CD4-positive, alpha-beta T cell treated with Interleukin-4 for 1 hour (primary cell): ENCODE measurements at regions not wholly inside any gene's neighbourhood (a gene's known extent, or its start where the extent isn't known, plus 50 kb on each side); places are given as distances from the start of the nearest gene placed in this dataset.
"Not testable (repeated sequence)": the region's sequence is repeated elsewhere in the genome, so short reads cannot be mapped to it uniquely, and the experiment has no call there.

Experiments
- DNase-seq, 2 donors: peaks; one replicate each; pipeline ENCODE4 v3.0.0-alpha.2; 2020 to 2022

- no peak for DNase-seq
Observed at GRCh38 chr2:143996974-143997373, 522.9 kb downstream of the ZEB2 start.

- no peak for DNase-seq
Observed at GRCh38 chr2:143994961-143995360, 525.0 kb downstream of the ZEB2 start.

- DNase-seq, result not testable (repeated sequence)
Observed at GRCh38 chr2:143991596-143991995, 528.3 kb downstream of the ZEB2 start.

- DNase-seq, result no peak
Observed at GRCh38 chr2:143988082-143988481, 531.8 kb downstream of the ZEB2 start.

GRCh38 chr2:143981428-143981827 lies 538.5 kb downstream of the ZEB2 start:
- no peak for DNase-seq

GRCh38 chr2:143977356-143977755 lies 542.6 kb downstream of the ZEB2 start:
- DNase-seq, result no peak

- DNase-seq, result no peak
Observed at GRCh38 chr2:143975216-143975615, 544.7 kb downstream of the ZEB2 start.

- no peak for DNase-seq
Observed at GRCh38 chr2:143974262-143974661, 545.7 kb downstream of the ZEB2 start.

- DNase-seq, result no peak
Observed at GRCh38 chr2:143968860-143969259, 551.1 kb downstream of the ZEB2 start.

- no peak for DNase-seq
Observed at GRCh38 chr2:143968360-143968759, 551.6 kb downstream of the ZEB2 start.

- DNase-seq, result no peak
Observed at GRCh38 chr2:143965493-143966164, 554.3 kb downstream of the ZEB2 start.

GRCh38 chr2:143964891-143965290 lies 555.0 kb downstream of the ZEB2 start:
- no peak for DNase-seq

- no peak for DNase-seq
Observed at GRCh38 chr2:143960177-143960576, 559.7 kb downstream of the ZEB2 start.

- no peak for DNase-seq
Observed at GRCh38 chr2:143957321-143957720, 562.6 kb downstream of the ZEB2 start.

- no peak for DNase-seq
Observed at GRCh38 chr2:143955401-143956065, 564.4 kb downstream of the ZEB2 start.

GRCh38 chr2:143954844-143955243 lies 565.1 kb downstream of the ZEB2 start:
- DNase-seq, result no peak

GRCh38 chr2:143954186-143954585 lies 565.7 kb downstream of the ZEB2 start:
- no peak for DNase-seq

GRCh38 chr2:143953451-143954030 lies 566.4 kb downstream of the ZEB2 start:
- DNase-seq, result no peak

- DNase-seq, result no peak
Observed at GRCh38 chr2:143952536-143952935, 567.4 kb downstream of the ZEB2 start.

- DNase-seq, result no peak
Observed at GRCh38 chr2:143950704-143951103, 569.2 kb downstream of the ZEB2 start.

- no peak for DNase-seq
Observed at GRCh38 chr2:143949121-143949848, 570.6 kb downstream of the ZEB2 start.

GRCh38 chr2:143948710-143949109 lies 571.2 kb downstream of the ZEB2 start:
- no peak for DNase-seq
